Vagina (tissue), 2 donors: ENCODE measurements at regions not wholly inside any gene's neighbourhood (a gene's known extent, or its start where the extent isn't known, plus 50 kb on each side); places are given as distances from the start of the nearest gene placed in this dataset.

ENCODE experiments used
- POLR2A ChIP-seq, 2 donors: fragments of 450-650 bp; IDR thresholded peaks; one replicate each; pipeline ENCODE4 v1.6.1; 2017; ENCODE audit warnings: antibody characterized with exemption in 2 of 2, mild to moderate bottlenecking in 2 of 2, moderate library complexity in 2 of 2
- POLR2AphosphoS5 ChIP-seq, 2 donors: sonication (generic); formaldehyde crosslinking; IDR thresholded peaks; one replicate each; pipeline ENCODE4 v1.9.0; 2017; ENCODE audit warnings: antibody characterized with exemption in 2 of 2, mild to moderate bottlenecking in 2 of 2, low read depth in 1 of 2; ENCODE audit not compliant: insufficient read depth in 1 of 2
- TF ChIP-seq, protein P1 (sequence below), 3 experiments: fragments of 450-650 bp in 2 of 3; fragments of 200-600 bp in 1 of 3; sonication (generic) in 1 of 3; IDR thresholded peaks; one replicate each; pipeline ENCODE4 v1.5.1; 2017 to 2019; ENCODE audit warnings: antibody characterized with exemption in 3 of 3, mild to moderate bottlenecking in 2 of 3, moderate library complexity in 2 of 3

DNA sequence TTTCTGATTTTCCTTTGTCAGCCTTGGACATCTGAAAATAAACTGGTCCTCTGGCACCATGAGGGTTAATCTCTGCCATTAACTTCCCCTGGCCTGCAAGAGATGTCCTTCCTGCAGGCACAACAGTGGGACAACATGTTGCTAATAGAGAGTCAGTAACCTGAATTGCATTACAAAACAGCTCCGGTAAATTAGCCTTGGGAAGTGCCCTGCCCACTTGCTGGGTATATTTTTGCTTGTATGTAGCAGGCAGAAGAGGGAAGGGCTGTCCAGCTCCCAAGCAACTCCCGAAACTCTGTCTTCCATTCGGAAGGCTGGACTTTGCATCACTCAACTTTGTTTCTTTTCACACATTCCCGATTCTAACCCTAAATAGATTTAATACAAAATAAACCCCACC lies 104.4 kb upstream of the ATP8B1 start:
- TF ChIP-seq, protein P1, sequence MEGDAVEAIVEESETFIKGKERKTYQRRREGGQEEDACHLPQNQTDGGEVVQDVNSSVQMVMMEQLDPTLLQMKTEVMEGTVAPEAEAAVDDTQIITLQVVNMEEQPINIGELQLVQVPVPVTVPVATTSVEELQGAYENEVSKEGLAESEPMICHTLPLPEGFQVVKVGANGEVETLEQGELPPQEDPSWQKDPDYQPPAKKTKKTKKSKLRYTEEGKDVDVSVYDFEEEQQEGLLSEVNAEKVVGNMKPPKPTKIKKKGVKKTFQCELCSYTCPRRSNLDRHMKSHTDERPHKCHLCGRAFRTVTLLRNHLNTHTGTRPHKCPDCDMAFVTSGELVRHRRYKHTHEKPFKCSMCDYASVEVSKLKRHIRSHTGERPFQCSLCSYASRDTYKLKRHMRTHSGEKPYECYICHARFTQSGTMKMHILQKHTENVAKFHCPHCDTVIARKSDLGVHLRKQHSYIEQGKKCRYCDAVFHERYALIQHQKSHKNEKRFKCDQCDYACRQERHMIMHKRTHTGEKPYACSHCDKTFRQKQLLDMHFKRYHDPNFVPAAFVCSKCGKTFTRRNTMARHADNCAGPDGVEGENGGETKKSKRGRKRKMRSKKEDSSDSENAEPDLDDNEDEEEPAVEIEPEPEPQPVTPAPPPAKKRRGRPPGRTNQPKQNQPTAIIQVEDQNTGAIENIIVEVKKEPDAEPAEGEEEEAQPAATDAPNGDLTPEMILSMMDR (IDR thresholded peaks at IDR 0.05) = no peak
- TF ChIP-seq POLR2A (IDR thresholded peaks at IDR 0.05) (no peak), POLR2AphosphoS5 (IDR thresholded peaks at IDR 0.05; ENCODE audit: insufficient read depth in 1 of 2, low read depth in 1 of 2) (no peak)
